ENCODE measurements at regions not wholly inside any gene's neighbourhood (a gene's known extent, or its start where the extent isn't known, plus 50 kb on each side); places are given as distances from the start of the nearest gene placed in this dataset.

GRCh38 chr6:8558953-8559352 lies 123.6 kb upstream of the SLC35B3 start:
- H3K4me3 ChIP-seq (ENCODE audit: low read depth, low read length), result no peak overlapping the region

GRCh38 chr6:8557014-8557748 lies 121.8 kb upstream of the SLC35B3 start:
- no peak overlapping the region for H3K27ac ChIP-seq (ENCODE audit: low read depth, low read length)
- no peak for DNase-seq (ENCODE audit: low read depth, low spot score)
- CTCF ChIA-PET, result no interaction called here
- no peak for TF ChIP-seq CTCF (IDR thresholded peaks at IDR 0.05; ENCODE audit: low read depth, low read length)
- no peaks in the 10 kb centered on the region for H3K27me3 ChIP-seq (ENCODE audit: control insufficient read depth, insufficient read depth, low read length)
- POLR2A ChIA-PET, result no interaction called here
- H3K9me3 ChIP-seq (ENCODE audit: control insufficient read depth, insufficient read depth, low read length), result peaks cover 3% of the 10 kb centered on the region; the same call in 1 of the 2 replicates
- H3K4me3 ChIP-seq (ENCODE audit: low read depth, low read length), result no peak overlapping the region

More at GRCh38 chr6:8558953-8559352, 123.6 kb upstream of the SLC35B3 start:
- H3K27ac ChIP-seq (ENCODE audit: low read depth, low read length), result no peak overlapping the region
- H3K27me3 ChIP-seq (ENCODE audit: control insufficient read depth, insufficient read depth, low read length), result no peaks in the 10 kb centered on the region
- CTCF ChIA-PET, result no interaction called here
- peaks cover 3% of the 10 kb centered on the region; the same call in 1 of the 2 replicates for H3K9me3 ChIP-seq (ENCODE audit: control insufficient read depth, insufficient read depth, low read length)
- DNase-seq (ENCODE audit: low read depth, low spot score), result no peak
- no peak for TF ChIP-seq CTCF (IDR thresholded peaks at IDR 0.05; ENCODE audit: low read depth, low read length)
- POLR2A ChIA-PET, result no interaction called here

- H3K9me3 ChIP-seq (ENCODE audit: control insufficient read depth, insufficient read depth, low read length), result peaks cover 5% of the 10 kb centered on the region; the same call in 1 of the 2 replicates
- ChIA-PET CTCF (no interaction called here), POLR2A (no interaction called here)
- H3K27ac ChIP-seq (ENCODE audit: low read depth, low read length), result no peak overlapping the region
- H3K27me3 ChIP-seq (ENCODE audit: control insufficient read depth, insufficient read depth, low read length), result no peaks in the 10 kb centered on the region
- no peak for TF ChIP-seq CTCF (IDR thresholded peaks at IDR 0.05; ENCODE audit: low read depth, low read length)
- no peak for DNase-seq (ENCODE audit: low read depth, low spot score)
- no peak overlapping the region for H3K4me3 ChIP-seq (ENCODE audit: low read depth, low read length)
Measured at GRCh38 chr6:8556370-8557013, 121.1 kb upstream of the SLC35B3 start.

- Histone ChIP-seq H3K9me3 (ENCODE audit: control insufficient read depth, insufficient read depth, low read length) (peaks cover 3% of the 10 kb centered on the region; the same call in 1 of the 2 replicates), H3K27me3 (ENCODE audit: control insufficient read depth, insufficient read depth, low read length) (no peaks in the 10 kb centered on the region), H3K27ac (ENCODE audit: low read depth, low read length) (no peak overlapping the region), H3K4me3 (ENCODE audit: low read depth, low read length) (no peak overlapping the region)
- CTCF ChIA-PET, result no interaction called here
- DNase-seq (ENCODE audit: low read depth, low spot score), result no peak
- POLR2A ChIA-PET, result no interaction called here
- TF ChIP-seq CTCF (IDR thresholded peaks at IDR 0.05; ENCODE audit: low read depth, low read length), result no peak
Measured at GRCh38 chr6:8551993-8552392, 116.6 kb upstream of the SLC35B3 start.

- H3K27me3 ChIP-seq (ENCODE audit: control insufficient read depth, insufficient read depth, low read length), result no peaks in the 10 kb centered on the region
- CTCF ChIA-PET, result no interaction called here
- peaks cover 3% of the 10 kb centered on the region; the same call in 1 of the 2 replicates for H3K9me3 ChIP-seq (ENCODE audit: control insufficient read depth, insufficient read depth, low read length)
- POLR2A ChIA-PET, result no interaction called here
- no peak for DNase-seq (ENCODE audit: low read depth, low spot score)
- no peak overlapping the region for H3K27ac ChIP-seq (ENCODE audit: low read depth, low read length)
- no peak overlapping the region for H3K4me3 ChIP-seq (ENCODE audit: low read depth, low read length)
- TF ChIP-seq CTCF (IDR thresholded peaks at IDR 0.05; ENCODE audit: low read depth, low read length), result no peak
Measured at GRCh38 chr6:8551386-8551785, 116.0 kb upstream of the SLC35B3 start.
